Erythroblast (primary cell): ENCODE measurements at regions not wholly inside any gene's neighbourhood (a gene's known extent, or its start where the extent isn't known, plus 50 kb on each side); places are given as distances from the start of the nearest gene placed in this dataset.

Source experiments
- DNase-seq, 2 experiments: peaks; one replicate each; lab custom pipeline; 2025; lab: John Stamatoyannopoulos, UW
- GATA1 ChIP-seq: IDR thresholded peaks from 2 replicates; pipeline ENCODE4 v1.6.1; 2011; ENCODE audit warnings: low read depth, mild to moderate bottlenecking, control low read depth, low read length, moderate library complexity
- POLR2A ChIP-seq: IDR thresholded peaks from 2 replicates; pipeline ENCODE4 v1.6.1; 2011; ENCODE audit warnings: mild to moderate bottlenecking, low read length

GRCh38 chr13:99075268-99076191 is 97.7 kb upstream of the DOCK9 start:
- DNase-seq: no peak
- TF ChIP-seq POLR2A (no peak), GATA1 (no peak)

- no peak for DNase-seq
- no peak for TF ChIP-seq GATA1
- no peak for TF ChIP-seq POLR2A
These were observed 100.3 kb upstream of the DOCK9 start for GRCh38 chr13:99078017-99078771.

- no peak for TF ChIP-seq POLR2A
- TF ChIP-seq GATA1: no peak
- no peak for DNase-seq
These were observed 102.3 kb upstream of the DOCK9 start for GRCh38 chr13:99080131-99080530.

GRCh38 chr13:99083981-99084380 is 106.1 kb upstream of the DOCK9 start:
- DNase-seq: no peak

GRCh38 chr13:99085139-99085807 is 107.4 kb upstream of the DOCK9 start:
- peak; percentile 37 to 52 for DNase-seq
- TF ChIP-seq POLR2A: no peak
- no peak for TF ChIP-seq GATA1

More at GRCh38 chr13:99083981-99084380, 106.1 kb upstream of the DOCK9 start:
- TF ChIP-seq GATA1 (no peak), POLR2A (no peak)

GRCh38 chr13:99085808-99086266 is 108.0 kb upstream of the DOCK9 start:
- TF ChIP-seq GATA1 (no peak), POLR2A (no peak)
- DNase-seq: no peak

- peak; percentile 69 to 81 for DNase-seq
- no peak for TF ChIP-seq GATA1
- no peak for TF ChIP-seq POLR2A
These were observed 108.6 kb upstream of the DOCK9 start for GRCh38 chr13:99086267-99087097.

- TF ChIP-seq GATA1 (no peak), POLR2A (peak; percentile 77)
- peak; percentile 90 to 93 for DNase-seq
These were observed 109.5 kb upstream of the DOCK9 start for GRCh38 chr13:99087098-99087953.

- TF ChIP-seq GATA1 (no peak), POLR2A (no peak)
- no peak for DNase-seq
These were observed 110.2 kb upstream of the DOCK9 start for GRCh38 chr13:99087954-99088491.

- DNase-seq: no peak
- TF ChIP-seq POLR2A: no peak
These were observed 106.7 kb upstream of the UBAC2 start for GRCh38 chr13:99093997-99094396.

- peak in 1 of 2 experiments; percentile 22 for DNase-seq
These were observed 98.8 kb upstream of the UBAC2 start for GRCh38 chr13:99101831-99102230.

- TF ChIP-seq POLR2A (no peak), GATA1 (no peak)
These were observed 97.1 kb upstream of the UBAC2 start for GRCh38 chr13:99103536-99103935.

More at GRCh38 chr13:99103536-99103935, 97.1 kb upstream of the UBAC2 start:
- no peak for DNase-seq
